HPDE6-E6E7 (cell line): ENCODE measurements at regions not wholly inside any gene's neighbourhood (a gene's known extent, or its start where the extent isn't known, plus 50 kb on each side); places are given as distances from the start of the nearest gene placed in this dataset.

Experiments used
- DNase-seq: peaks from one replicate; pipeline ENCODE4 v3.0.0; 2011; ENCODE audit warnings: missing footprints; ENCODE audit errors: extremely low spot score

GRCh38 chr13:106383791-106384190, 151.7 kb downstream of the EFNB2 start:
- DNase-seq = no peak

GRCh38 chr13:106382534-106382933, 152.9 kb downstream of the EFNB2 start:
- no peak for DNase-seq

- DNase-seq = no peak
These were observed 154.4 kb downstream of the EFNB2 start for GRCh38 chr13:106381091-106381490.

- DNase-seq = no peak
These were observed 157.4 kb downstream of the EFNB2 start for GRCh38 chr13:106377931-106378662.

- no peak for DNase-seq
These were observed 158.1 kb downstream of the EFNB2 start for GRCh38 chr13:106377341-106377740.

GRCh38 chr13:106376401-106377112, 158.9 kb downstream of the EFNB2 start:
- peak; percentile 73 for DNase-seq

GRCh38 chr13:106375085-106375484, 160.4 kb downstream of the EFNB2 start:
- DNase-seq = no peak

- DNase-seq = no peak
These were observed 160.8 kb downstream of the EFNB2 start for GRCh38 chr13:106374631-106375030.

- DNase-seq = no peak
These were observed 161.4 kb downstream of the EFNB2 start for GRCh38 chr13:106373989-106374572.

- no peak for DNase-seq
These were observed 162.0 kb downstream of the EFNB2 start for GRCh38 chr13:106373304-106373988.

- DNase-seq = no peak
These were observed 163.0 kb downstream of the EFNB2 start for GRCh38 chr13:106372199-106373155.

GRCh38 chr13:106371024-106371423, 164.4 kb downstream of the EFNB2 start:
- no peak for DNase-seq

- DNase-seq = no peak
These were observed 165.6 kb downstream of the EFNB2 start for GRCh38 chr13:106369858-106370257.

- no peak for DNase-seq
These were observed 166.4 kb downstream of the EFNB2 start for GRCh38 chr13:106369091-106369490.

- DNase-seq = no peak
These were observed 168.0 kb downstream of the EFNB2 start for GRCh38 chr13:106367361-106367971.

GRCh38 chr13:106362707-106363106, 172.8 kb downstream of the EFNB2 start:
- no peak for DNase-seq

- DNase-seq = no peak
These were observed 173.8 kb downstream of the EFNB2 start for GRCh38 chr13:106361621-106362020.

GRCh38 chr13:106357198-106357597, 178.3 kb downstream of the EFNB2 start:
- DNase-seq = no peak

GRCh38 chr13:106355866-106356265, 179.6 kb downstream of the EFNB2 start:
- DNase-seq = no peak

GRCh38 chr13:106354961-106355360, 180.5 kb downstream of the EFNB2 start:
- no peak for DNase-seq

- no peak for DNase-seq
These were observed 182.6 kb downstream of the EFNB2 start for GRCh38 chr13:106352850-106353249.
